DLD1 (cell line): ENCODE measurements at regions not wholly inside any gene's neighbourhood (a gene's known extent, or its start where the extent isn't known, plus 50 kb on each side); places are given as distances from the start of the nearest gene placed in this dataset.

Source experiments
- in situ Hi-C: cut with HindIII; loops from 2 replicates; pipeline ENCODE4 v1.10.0; 2017; ENCODE audit warnings: low sequenced_read_pairs

- in situ Hi-C loops = no loop called here
These were observed 88.0 kb upstream of the MPHOSPH6 start for GRCh38 chr16:82257990-82258389.

DNA sequence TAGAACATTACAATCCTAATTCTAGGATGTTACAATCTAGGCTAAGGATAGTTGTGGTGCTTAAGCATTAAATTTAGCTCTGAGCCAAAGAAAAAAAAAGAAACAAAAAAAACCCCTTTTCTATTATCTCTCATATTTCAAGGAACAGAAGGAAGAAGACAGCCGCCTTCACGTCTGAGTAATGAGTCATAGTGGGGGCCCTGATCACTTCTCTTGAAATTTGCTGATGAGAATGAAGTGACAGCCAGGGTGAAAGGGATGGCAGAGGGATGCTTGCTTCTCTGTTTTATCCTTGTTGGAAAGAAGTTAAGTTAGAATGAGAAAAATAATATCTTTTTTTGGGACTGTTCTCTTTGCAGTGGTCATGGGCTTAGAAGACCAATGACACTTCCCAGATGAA is 82.6 kb upstream of the MPHOSPH6 start:
- in situ Hi-C loops = no loop called here

DNA sequence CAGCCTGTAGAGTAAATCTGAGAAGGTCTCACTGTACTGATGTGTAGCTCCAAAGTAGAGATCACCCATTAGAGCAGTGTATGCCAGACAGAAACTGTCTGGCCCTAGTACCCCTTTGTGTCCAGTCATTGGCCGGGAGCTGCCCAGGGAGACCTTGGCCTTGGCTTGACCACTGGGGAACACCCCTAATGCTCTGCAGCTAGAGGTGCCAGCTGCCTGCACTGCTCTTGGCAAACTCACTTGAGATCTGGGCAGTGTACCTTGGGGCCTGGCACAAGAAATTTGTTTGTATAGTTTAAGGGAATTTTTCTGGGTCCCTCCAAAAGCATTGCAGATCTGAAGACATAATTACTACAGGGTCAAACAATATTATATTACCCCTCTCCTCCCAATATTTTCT is 78.7 kb upstream of the MPHOSPH6 start:
- in situ Hi-C loops = loop anchor here (25.0 kb wide), 1 partner anchor 211 kb away; the partner anchor contains the start of gene HSD17B2

GRCh38 chr16:82248012-82248656 is 78.1 kb upstream of the MPHOSPH6 start:
- in situ Hi-C loops = loop anchor here (25.0 kb wide), 1 partner anchor 211 kb away; the partner anchor contains the start of gene HSD17B2

DNA sequence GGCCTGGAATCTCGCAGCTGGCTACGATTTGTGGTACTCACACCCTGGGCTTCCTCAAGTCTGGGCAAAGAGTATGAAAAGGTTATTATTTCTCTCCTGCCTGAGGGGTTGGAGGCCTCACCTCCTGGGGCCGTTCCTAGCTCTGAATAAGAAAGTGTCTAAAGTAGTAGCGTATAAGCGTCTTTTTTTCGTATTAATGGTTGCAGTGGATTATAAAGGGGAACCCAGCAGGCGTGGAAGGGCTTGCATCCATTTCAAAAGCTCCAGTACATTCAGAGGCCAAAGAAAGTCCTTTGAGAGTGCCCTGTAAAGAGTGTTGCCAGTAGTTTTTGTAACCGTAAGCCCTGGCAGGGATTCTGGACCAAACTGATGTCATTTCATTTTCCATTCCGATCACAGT is 72.2 kb upstream of the MPHOSPH6 start:
- in situ Hi-C loops = loop anchor here (25.0 kb wide), 1 partner anchor 205 kb away; the partner anchor contains the start of gene HSD17B2

- in situ Hi-C loops = loop anchor here (25.0 kb wide), 1 partner anchor 204 kb away; the partner anchor contains the start of gene HSD17B2
These were observed 71.5 kb upstream of the MPHOSPH6 start for GRCh38 chr16:82241469-82242052.

GRCh38 chr16:82240111-82240510 is 70.1 kb upstream of the MPHOSPH6 start:
- in situ Hi-C loops = loop anchor here (25.0 kb wide), 1 partner anchor 203 kb away; the partner anchor contains the start of gene HSD17B2

DNA sequence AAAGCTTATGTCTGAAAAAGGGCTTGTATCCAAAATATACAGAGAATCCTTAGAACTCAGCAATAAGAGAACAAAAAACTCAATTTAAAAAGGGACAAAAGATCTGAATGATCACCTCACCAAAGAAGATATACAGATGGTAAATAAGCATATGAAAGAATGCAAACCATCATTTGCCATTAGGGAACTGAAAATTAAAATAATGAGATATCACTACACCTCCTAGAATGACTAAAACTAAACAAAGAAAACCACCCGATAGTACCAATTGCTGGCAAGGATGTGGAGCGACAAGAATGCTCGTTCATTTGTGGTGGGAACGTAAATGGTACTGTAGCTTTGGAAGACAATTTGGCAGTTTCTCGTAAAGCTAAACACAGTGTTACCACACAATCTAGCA is 66.9 kb upstream of the MPHOSPH6 start:
- in situ Hi-C loops = loop anchor here (25.0 kb wide), 1 partner anchor 200 kb away; the partner anchor contains the start of gene HSD17B2

- in situ Hi-C loops = loop anchor here (25.0 kb wide), 1 partner anchor 199 kb away; the partner anchor contains the start of gene HSD17B2
These were observed 66.4 kb upstream of the MPHOSPH6 start for GRCh38 chr16:82236415-82236814.

DNA sequence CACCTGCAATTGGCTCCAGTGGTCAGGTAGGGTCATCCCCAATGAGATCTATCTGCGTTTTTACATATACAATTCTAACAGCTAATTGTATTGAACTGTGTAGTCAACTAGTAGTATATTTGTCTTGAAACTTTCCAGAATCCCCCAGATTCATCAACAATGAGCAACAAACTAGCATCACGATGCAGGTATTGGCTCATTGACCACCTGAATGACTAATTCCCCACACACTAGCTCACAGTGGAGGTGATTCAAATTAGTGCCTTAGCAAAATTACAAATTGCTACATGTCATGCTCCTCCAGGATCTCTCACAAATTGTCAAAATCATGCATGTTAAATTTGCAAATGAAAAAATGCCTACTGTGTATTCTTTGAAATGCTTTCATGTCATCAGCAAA is 62.8 kb upstream of the MPHOSPH6 start:
- in situ Hi-C loops = loop anchor here (25.0 kb wide), 1 partner anchor 196 kb away; the partner anchor contains the start of gene HSD17B2

DNA sequence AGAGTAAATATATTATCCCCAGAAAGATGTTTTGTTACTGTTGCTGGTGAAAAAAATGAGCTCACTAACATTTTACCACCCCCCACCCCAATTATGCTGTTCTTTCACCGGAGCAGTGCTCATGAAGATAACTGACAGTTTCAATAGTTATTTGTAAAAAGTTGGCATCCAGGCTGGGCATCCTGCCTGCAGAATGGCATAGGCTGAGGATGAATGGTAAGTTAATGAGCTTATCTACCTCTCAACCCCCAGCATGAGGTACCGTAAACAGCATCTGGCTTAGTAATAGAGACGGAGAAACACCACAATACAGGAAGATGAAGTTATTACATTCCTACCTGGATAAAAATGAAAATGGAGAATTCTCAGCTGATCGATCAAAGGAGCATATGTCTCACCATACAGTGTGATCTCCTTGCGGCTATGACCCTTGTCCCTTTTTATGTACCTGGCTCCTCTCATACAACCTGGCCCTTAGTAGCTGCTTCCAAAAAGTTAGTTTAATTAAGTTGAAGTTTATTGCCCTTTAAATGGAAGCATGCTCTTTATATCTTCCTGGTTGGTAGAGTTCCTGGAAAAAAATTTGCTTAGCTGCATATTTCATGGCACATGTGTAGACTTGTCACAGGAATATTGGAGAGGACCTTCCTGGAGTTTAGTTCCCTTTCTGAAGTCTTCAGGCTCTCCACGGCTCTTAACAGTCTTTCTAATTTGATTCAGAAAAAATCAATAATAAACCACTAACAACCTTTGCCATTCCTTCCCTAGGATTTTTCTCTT is 61.2 kb upstream of the MPHOSPH6 start:
- in situ Hi-C loops = loop anchor here (25.0 kb wide), 1 partner anchor 194 kb away; the partner anchor contains the start of gene HSD17B2

- in situ Hi-C loops = loop anchor here (25.0 kb wide), 1 partner anchor 193 kb away; the partner anchor contains the start of gene HSD17B2
These were observed 60.0 kb upstream of the MPHOSPH6 start for GRCh38 chr16:82229800-82230619.

DNA sequence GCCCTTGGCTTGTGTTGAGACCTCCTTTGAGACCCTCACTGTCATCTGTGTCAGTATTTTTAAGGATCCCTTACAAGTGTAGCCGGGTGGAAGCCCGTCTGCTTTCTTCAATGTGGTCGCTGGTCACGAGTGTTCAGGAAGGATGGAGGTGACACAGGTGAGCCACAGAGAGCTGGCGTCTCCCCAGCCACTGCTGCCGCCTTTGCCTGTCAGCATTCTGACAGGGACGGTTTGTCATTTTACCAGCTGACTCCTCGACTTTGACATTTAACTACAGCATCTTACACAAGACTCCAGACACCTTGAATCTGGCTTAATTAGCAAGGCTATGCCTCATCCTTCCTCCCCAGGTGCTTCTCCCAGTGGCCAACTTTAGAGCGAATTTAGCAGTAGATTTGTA is 56.3 kb upstream of the MPHOSPH6 start:
- in situ Hi-C loops = loop anchor here (25.0 kb wide), 1 partner anchor 189 kb away; the partner anchor contains the start of gene HSD17B2

GRCh38 chr16:82224821-82225220 is 54.8 kb upstream of the MPHOSPH6 start:
- in situ Hi-C loops = loop anchor here (25.0 kb wide), 1 partner anchor 188 kb away; the partner anchor contains the start of gene HSD17B2

DNA sequence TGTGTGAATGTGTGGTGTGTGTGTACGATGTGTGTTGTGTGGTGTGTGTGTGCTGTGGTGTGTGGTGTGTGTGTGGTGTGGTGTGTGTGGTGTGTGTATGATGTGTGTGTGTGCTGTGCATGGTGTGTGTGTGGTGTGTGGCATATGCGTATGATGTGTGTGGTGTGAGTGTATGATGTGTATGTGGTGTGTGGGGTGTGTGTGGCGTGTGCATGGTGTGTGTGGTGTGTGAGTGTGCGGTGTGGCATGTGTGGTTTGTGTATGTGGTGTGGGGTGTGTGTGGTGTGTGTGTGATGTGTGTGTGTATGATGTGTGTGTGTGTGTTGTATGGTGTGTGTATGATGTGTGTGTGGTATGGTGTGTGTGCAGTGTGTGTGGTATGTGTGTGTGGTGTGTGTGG is 50.5 kb upstream of the MPHOSPH6 start:
- in situ Hi-C loops = no loop called here
